ENCODE measurements at regions not wholly inside any gene's neighbourhood (a gene's known extent, or its start where the extent isn't known, plus 50 kb on each side); places are given as distances from the start of the nearest gene placed in this dataset.

GRCh38 chr7:45987521-45988290 is 66.6 kb upstream of the IGFBP3 start:
- DNase-seq (ENCODE audit: low read depth in 3 of 3): no peak

DNA sequence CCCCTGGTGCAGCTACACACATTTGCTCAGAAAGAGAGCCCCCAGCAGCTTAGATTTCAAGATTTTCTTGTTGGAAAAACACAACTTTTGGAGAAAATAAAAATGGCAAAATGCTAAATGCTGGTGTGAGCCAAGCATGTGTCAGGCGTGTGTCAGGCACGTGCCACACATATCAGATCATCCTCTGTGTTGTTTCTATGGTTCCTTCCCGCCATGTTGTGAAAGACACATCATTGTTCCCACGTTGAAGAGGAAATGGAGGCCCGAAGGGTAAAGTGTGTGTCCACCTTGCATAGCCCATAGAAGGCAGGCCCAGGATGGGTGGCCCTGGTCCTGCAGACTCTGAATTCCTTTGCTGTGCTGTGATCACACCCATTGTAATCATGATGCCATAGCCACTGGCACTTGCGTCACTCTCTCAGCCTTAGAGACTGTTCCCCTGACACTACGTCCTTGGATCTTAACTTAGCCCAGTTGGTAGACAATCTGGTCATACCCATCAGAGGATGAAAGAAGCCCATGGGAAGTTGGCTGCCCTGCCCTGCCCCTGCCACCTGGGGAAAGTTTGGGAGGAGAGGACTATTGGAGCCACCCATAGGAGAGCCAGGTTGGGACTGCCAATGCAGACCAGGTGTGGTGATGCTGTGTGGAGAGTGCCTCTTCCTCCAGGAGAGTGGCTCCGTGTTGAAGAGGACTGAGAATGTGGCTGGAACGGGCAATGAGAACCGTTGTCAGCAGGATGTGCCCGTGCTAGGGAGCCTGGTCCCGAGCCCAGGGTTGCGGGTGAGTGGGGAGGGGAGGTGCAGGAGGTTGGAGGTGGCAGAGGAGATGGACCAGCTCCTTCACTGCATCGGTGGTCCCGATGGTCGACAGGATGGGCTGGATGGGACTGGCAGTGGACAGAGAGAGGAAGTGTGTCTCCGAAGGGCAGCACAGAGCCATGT is 65.6 kb upstream of the IGFBP3 start:
- no peak for DNase-seq (ENCODE audit: low read depth in 3 of 3)

- no peak for DNase-seq (ENCODE audit: low read depth in 3 of 3)
These were observed 64.8 kb upstream of the IGFBP3 start for GRCh38 chr7:45985902-45986301.

DNA sequence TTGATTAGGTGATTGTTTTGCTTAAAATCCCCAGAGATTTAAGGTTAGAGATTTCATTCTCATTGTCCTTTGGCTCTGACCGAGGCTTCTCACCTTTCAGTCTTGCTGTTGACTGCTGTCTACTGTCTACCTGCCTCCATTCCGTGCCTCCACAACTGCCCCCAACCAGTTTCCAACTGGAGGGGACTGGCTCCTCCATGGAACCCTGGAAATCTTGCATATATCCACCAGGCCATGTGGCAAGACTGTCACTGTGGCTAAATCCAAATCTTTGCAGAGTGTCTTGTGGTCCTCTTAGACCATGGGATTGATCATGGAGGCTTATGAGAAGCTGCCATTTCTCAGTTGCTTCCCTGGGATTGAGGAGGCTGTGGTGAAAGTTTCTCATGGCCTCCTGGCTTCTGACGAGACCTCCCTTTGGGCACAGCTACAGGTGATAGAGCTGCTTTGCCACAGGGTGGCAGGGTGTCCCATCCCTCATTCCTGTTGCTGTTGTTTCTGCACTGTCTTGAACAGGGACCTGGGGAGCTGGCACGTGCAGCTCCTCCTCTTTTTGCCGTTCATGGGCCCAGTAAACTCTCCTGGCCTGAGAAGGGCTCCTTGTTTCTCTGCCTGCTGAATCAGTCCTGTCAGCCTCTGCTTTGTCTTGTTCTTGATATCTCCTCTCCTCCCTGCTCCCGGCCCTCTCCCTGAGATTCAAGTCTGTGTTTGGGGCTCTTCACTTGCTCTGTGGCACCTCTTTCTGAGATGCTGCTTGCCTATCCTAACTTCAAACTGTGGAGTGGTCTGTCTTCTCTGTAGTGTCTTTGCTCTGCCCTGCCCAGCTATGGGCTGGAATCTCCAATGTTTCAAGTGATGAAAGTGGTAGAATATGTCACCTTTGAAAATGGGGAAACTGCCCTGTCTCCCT is 63.6 kb upstream of the IGFBP3 start:
- DNase-seq (ENCODE audit: low read depth in 3 of 3): no peak

- DNase-seq (ENCODE audit: low read depth in 3 of 3): no peak
These were observed 62.7 kb upstream of the IGFBP3 start for GRCh38 chr7:45983720-45984255.

- DNase-seq (ENCODE audit: low read depth in 3 of 3): no peak
These were observed 62.0 kb upstream of the IGFBP3 start for GRCh38 chr7:45982907-45983719.

- no peak for DNase-seq (ENCODE audit: low read depth in 3 of 3)
These were observed 61.1 kb upstream of the IGFBP3 start for GRCh38 chr7:45982132-45982531.

- DNase-seq (ENCODE audit: low read depth in 3 of 3): no peak
These were observed 59.9 kb upstream of the IGFBP3 start for GRCh38 chr7:45980973-45981372.

DNA sequence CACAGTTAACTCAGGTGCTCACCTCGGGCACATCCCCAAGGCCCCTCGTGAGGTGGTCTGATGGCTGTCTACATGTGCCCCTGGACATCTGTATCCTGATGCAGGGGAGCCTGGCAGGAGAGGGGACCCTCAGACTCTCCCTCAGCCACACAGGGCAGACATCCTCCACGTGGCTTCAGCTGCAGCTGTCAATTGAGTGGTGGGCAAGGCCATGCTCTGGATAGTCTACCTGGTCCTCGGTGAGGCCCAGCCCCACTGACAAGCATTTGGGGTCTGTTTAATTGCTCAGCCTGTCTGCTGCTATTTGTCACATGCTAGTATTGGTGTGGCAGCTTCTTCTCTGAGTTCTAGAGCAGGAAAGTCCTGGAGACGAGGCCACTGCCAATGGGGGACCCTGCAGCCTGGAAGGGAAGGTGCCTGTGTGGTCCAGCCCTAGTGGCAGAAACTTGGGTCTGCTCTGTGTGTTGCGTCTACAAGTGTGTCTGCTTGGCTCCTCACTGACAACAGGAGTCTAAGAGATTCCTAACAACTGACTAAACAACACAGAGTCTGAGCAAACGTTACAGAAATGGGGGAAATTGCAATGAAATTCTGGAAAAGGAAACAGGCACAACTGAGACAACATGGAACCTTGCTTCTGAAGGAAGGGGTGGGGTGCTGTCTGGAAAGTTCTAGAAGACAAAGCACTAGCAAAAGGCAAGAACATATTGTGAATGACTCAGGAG is 59.3 kb upstream of the IGFBP3 start:
- DNase-seq (ENCODE audit: low read depth in 3 of 3): no peak

- DNase-seq (ENCODE audit: low read depth in 3 of 3): no peak
These were observed 58.5 kb upstream of the IGFBP3 start for GRCh38 chr7:45979275-45980180.

GRCh38 chr7:45978731-45979211 is 57.7 kb upstream of the IGFBP3 start:
- DNase-seq (ENCODE audit: low read depth in 3 of 3): no peak

- DNase-seq (ENCODE audit: low read depth in 3 of 3): peak in 2 of 3 donors; percentile 9 to 15
These were observed 57.1 kb upstream of the IGFBP3 start for GRCh38 chr7:45978010-45978681.

DNA sequence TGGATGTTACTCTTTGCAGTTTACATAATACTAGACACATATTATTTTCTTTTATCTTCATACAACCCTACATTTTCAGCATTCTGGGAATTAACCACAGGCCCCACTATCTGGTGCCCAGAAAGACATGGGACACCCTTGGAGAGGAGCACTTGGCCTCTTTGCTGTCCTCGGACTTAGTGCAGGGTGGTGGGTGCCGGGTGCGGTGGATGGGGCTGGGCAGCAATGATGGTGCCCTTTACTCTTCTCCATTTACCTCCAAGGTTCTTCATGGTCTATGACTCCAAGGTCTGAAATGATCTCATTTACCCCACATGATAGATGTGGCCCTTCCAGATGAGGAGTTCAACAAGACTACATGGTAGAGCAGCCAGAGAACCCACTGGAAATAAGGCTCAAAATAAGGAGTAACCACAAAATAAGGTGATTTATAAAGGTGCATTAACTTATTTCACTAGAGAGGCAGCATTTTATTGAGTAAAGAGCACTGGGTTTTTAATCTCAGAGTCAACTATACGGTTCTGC is 56.2 kb upstream of the IGFBP3 start:
- no peak for DNase-seq (ENCODE audit: low read depth in 3 of 3)

GRCh38 chr7:45976485-45976856 is 55.4 kb upstream of the IGFBP3 start:
- DNase-seq (ENCODE audit: low read depth in 3 of 3): no peak

DNA sequence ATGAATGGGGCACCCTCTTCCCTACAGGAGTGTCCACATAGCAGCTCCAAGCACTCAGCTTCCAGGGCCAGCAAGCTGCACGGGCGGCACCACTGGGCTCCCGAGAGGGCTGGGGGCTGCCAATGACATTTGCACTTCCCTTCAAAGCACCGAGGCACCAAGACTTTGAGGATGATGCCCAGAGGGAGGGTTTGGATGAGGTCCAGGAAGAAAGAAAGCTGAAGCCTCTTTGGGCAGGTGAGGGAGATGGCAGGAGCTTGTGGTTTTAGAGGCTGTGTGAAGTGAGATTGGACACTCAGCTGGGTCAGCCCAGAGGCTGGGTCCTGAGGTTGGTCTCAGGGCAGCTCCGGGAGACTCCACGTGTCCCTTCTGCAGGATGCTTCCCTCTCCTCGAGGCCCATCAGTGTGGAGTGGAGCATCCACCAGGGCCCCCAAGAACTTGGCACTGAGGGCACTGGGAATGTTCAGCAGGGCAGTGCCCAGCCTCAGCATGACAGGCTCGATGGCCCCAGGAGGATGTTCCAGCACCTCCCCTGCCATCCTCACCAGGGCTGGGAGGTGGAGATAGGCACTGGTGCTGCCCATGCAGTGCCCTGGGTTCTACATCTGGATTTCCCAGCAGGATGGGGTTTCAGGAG is 54.9 kb upstream of the IGFBP3 start:
- no peak for DNase-seq (ENCODE audit: low read depth in 3 of 3)

- no peak for DNase-seq (ENCODE audit: low read depth in 3 of 3)
These were observed 54.3 kb upstream of the IGFBP3 start for GRCh38 chr7:45975367-45975766.

DNA sequence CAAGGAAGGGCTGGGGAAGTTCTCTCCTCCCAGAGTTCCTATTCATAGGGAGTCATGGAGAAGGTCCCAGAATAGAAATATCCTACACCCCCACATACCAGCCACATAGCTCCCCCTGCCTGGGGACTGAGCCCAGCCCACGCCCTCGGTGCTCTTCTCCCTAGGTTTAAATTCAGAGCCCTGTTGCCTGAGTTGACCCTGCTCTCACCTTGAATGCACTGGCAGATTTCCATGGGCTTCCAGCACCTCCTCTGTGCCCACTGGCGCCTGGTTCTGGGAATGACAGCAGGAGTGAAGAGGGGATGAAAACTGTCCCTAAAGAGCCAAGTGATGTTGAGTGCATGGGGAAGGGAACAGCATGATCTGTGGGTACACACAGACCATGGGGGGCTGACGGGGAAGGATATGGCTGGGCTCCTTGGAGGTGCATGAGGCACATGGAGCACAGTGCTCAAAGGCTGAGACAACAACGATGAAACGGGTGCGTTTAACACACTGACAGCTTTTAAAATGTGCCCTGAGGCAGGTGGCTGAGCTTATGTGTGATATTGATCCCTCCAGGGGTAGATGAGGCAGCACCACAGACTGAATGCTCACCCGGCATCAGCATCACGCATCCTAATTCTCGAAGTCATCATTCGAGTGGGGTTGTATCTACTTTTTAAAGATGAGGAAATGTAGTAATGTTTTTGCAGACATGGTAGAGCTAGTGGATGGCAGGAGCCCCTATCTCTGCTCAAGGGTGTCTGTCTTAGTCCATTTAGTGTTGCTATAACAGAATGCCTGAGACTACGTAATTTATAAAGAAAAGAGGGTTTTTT is 53.7 kb upstream of the IGFBP3 start:
- DNase-seq (ENCODE audit: low read depth in 3 of 3): no peak
